ENCODE measurements at regions not wholly inside any gene's neighbourhood (a gene's known extent, or its start where the extent isn't known, plus 50 kb on each side); places are given as distances from the start of the nearest gene placed in this dataset.

GRCh38 chr1:71228241-71228640, 147.4 kb upstream of the ZRANB2 start (continued):
- no peak for TF ChIP-seq ZBTB40 (IDR thresholded peaks at IDR 0.05)
- no peak for TF ChIP-seq ZBTB40 (CRISPR knock-in tag; IDR thresholded peaks at IDR 0.05)
- no peak for TF ChIP-seq XRCC3 (IDR thresholded peaks at IDR 0.05)
- TF ChIP-seq GATAD2A (IDR thresholded peaks at IDR 0.05) = no peak
- no peak for TF ChIP-seq ZNF436 (CRISPR knock-in tag; IDR thresholded peaks at IDR 0.05)
